K562 (cell line): ENCODE measurements at regions not wholly inside any gene's neighbourhood (a gene's known extent, or its start where the extent isn't known, plus 50 kb on each side); places are given as distances from the start of the nearest gene placed in this dataset.

Experiments used
- ADNP ChIP-seq: fragments of 200-800 bp; sonication (Bioruptor generic); IDR thresholded peaks from 2 replicates; pipeline ENCODE4 v1.6.1; 2016; ENCODE audit warnings: missing genetic modification characterization, missing compliant biosample characterization
- CAMTA2 ChIP-seq: fragments of 250-450 bp; sonication (Bioruptor Pico); conservative IDR thresholded peaks from 2 replicates; pipeline ENCODE4 v1.5.1; 2022
- HNRNPK ChIP-seq: fragments of 200-400 bp; formaldehyde crosslinking; IDR thresholded peaks from one replicate; pipeline ENCODE4 v1.6.1; 2018; ENCODE audit warnings: mild to moderate bottlenecking, low read depth, low read length; ENCODE audit not compliant: poor library complexity, severe bottlenecking
- KAT7 ChIP-seq: sonication (generic); formaldehyde crosslinking; IDR thresholded peaks from 2 replicates; pipeline ENCODE4 v1.8.0; 2022; ENCODE audit warnings: missing genetic modification reagents, mild to moderate bottlenecking, borderline replicate concordance
- NR4A1 ChIP-seq, 2 experiments: fragments of 250-450 bp in 1 of 2; fragments of 450-650 bp in 1 of 2; sonication (Bioruptor Pico) in 1 of 2; IDR thresholded peaks; 2 replicates each; pipeline versions ENCODE4 v1.4.0 to v1.6.1; 2016 to 2020; ENCODE audit warnings: mild to moderate bottlenecking in 2 of 2, missing compliant biosample characterization in 1 of 2, missing genetic modification characterization in 1 of 2, moderate library complexity in 1 of 2
- RFX7 ChIP-seq: fragments of 250-450 bp; sonication (Bioruptor Pico); IDR thresholded peaks from 2 replicates; pipeline ENCODE4 v1.5.1; 2021; ENCODE audit warnings: mild to moderate bottlenecking
- SMARCE1 ChIP-seq: fragments of 450-650 bp; IDR thresholded peaks from 2 replicates; pipeline ENCODE4 v1.7.1; 2016; ENCODE audit warnings: mild to moderate bottlenecking
- ZNF124 ChIP-seq: sonication (generic); formaldehyde crosslinking; IDR thresholded peaks from 2 replicates; pipeline ENCODE4 v1.8.1; 2022; ENCODE audit warnings: missing genetic modification reagents
- ZNF511 ChIP-seq: sonication (generic); formaldehyde crosslinking; IDR thresholded peaks from 2 replicates; pipeline ENCODE4 v1.8.0; 2022; ENCODE audit warnings: mild to moderate bottlenecking, missing genetic modification reagents
- TF ChIP-seq, protein P1 (sequence below), 2 experiments: fragments of 450-650 bp in 1 of 2; IDR thresholded peaks; 2 replicates each; pipeline ENCODE4 v1.6.1; 2011 to 2017; ENCODE audit warnings: low read depth in 2 of 2, antibody characterized with exemption in 1 of 2, borderline replicate concordance in 1 of 2, low read length in 1 of 2, mild to moderate bottlenecking in 1 of 2, mixed read lengths in 1 of 2; ENCODE audit not compliant: control insufficient read depth in 1 of 2
- TF ChIP-seq, protein P2 (sequence below): fragments of 250-450 bp; sonication (Bioruptor Pico); IDR thresholded peaks from 2 replicates; pipeline ENCODE4 v1.8.0; 2021; ENCODE audit warnings: moderate library complexity, mild to moderate bottlenecking, inconsistent platforms

DNA sequence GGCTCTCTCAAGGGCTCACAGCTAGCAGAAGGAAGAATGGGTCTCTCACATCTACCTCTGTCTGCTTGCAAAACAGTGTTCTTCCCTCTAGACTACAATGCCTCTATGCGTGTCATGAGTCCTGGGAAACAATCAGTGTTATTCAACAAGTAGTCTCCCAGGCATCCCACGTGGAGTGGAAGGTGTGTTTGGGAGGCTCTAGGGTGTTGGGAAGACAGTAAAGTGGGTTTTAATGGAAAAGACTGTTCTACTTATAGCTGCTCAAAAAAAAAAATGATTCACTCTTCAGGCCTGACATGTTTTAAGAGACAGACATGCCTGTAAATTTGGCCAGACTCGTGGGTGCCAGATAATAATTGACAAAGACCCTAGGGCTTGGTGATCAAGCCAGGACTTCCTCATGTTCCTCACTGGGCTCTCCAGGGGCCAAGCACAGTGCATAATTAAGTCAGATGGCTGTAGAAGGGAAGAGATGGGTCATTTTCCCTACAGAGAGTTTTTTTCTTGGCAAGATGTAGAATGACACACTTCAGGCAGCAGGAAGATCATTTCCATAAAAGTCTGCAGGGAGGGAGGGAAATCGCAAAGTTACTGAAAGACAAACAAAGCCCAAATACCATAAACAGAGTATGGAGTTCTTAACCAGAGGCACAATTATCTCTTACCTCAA, 246.4 kb downstream of the ACTL7B start (continued):
- TF ChIP-seq, protein P1, sequence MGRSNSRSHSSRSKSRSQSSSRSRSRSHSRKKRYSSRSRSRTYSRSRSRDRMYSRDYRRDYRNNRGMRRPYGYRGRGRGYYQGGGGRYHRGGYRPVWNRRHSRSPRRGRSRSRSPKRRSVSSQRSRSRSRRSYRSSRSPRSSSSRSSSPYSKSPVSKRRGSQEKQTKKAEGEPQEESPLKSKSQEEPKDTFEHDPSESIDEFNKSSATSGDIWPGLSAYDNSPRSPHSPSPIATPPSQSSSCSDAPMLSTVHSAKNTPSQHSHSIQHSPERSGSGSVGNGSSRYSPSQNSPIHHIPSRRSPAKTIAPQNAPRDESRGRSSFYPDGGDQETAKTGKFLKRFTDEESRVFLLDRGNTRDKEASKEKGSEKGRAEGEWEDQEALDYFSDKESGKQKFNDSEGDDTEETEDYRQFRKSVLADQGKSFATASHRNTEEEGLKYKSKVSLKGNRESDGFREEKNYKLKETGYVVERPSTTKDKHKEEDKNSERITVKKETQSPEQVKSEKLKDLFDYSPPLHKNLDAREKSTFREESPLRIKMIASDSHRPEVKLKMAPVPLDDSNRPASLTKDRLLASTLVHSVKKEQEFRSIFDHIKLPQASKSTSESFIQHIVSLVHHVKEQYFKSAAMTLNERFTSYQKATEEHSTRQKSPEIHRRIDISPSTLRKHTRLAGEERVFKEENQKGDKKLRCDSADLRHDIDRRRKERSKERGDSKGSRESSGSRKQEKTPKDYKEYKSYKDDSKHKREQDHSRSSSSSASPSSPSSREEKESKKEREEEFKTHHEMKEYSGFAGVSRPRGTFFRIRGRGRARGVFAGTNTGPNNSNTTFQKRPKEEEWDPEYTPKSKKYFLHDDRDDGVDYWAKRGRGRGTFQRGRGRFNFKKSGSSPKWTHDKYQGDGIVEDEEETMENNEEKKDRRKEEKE (IDR thresholded peaks at IDR 0.05; ENCODE audit: borderline replicate concordance in 1 of 2, control insufficient read depth in 1 of 2, low read depth in 2 of 2, low read length in 1 of 2) = no peak
- TF ChIP-seq ZNF124 (CRISPR knock-in tag) (no peak), ZNF511 (no peak), SMARCE1 (no peak), NR4A1 (CRISPR knock-in tag; IDR thresholded peaks at IDR 0.05) (no peak), NR4A1 (tag; IDR thresholded peaks at IDR 0.05) (no peak), KAT7 (no peak), HNRNPK (no peak), RFX7 (CRISPR knock-in tag) (no peak), CAMTA2 (CRISPR knock-in tag) (no peak), ADNP (tag) (no peak)
- TF ChIP-seq, protein P2, sequence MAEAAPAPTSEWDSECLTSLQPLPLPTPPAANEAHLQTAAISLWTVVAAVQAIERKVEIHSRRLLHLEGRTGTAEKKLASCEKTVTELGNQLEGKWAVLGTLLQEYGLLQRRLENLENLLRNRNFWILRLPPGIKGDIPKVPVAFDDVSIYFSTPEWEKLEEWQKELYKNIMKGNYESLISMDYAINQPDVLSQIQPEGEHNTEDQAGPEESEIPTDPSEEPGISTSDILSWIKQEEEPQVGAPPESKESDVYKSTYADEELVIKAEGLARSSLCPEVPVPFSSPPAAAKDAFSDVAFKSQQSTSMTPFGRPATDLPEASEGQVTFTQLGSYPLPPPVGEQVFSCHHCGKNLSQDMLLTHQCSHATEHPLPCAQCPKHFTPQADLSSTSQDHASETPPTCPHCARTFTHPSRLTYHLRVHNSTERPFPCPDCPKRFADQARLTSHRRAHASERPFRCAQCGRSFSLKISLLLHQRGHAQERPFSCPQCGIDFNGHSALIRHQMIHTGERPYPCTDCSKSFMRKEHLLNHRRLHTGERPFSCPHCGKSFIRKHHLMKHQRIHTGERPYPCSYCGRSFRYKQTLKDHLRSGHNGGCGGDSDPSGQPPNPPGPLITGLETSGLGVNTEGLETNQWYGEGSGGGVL (CRISPR knock-in tag) = no peak
